Renal pelvis (tissue), 1 donor: ENCODE measurements at regions not wholly inside any gene's neighbourhood (a gene's known extent, or its start where the extent isn't known, plus 50 kb on each side); places are given as distances from the start of the nearest gene placed in this dataset.
"Not testable (repeated sequence)": the region's sequence is repeated elsewhere in the genome, so short reads cannot be mapped to it uniquely, and the experiment has no call there.

ENCODE experiments used
- DNase-seq: peaks from one replicate; pipeline ENCODE4 v3.0.0-alpha.2; 2013

- no peak for DNase-seq
These were observed 191.3 kb downstream of the UBE3A start for GRCh38 chr15:25247407-25248038.

DNA sequence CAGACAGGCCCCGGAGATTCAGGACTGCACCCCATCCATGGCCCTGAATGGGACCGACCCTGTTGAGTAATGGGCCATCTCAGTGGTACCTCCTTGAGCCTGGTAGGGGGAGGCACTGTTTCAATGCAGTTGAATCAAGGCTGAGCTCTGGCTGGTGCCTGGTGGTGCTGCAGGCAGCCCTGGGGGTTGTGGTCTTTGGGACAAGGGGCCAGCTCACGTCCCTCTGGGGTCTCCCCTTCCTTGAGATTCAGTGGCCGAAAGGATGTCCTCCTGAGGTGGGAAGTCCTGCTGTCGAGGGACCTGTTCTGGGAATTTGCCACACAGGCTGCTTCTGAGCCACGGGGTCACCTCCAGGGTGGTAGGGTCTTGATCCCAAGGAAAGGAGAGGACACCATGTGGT, 190.7 kb downstream of the UBE3A start:
- not testable (repeated sequence) for DNase-seq

GRCh38 chr15:25248583-25249235, 190.1 kb downstream of the UBE3A start:
- DNase-seq, result no peak

DNA sequence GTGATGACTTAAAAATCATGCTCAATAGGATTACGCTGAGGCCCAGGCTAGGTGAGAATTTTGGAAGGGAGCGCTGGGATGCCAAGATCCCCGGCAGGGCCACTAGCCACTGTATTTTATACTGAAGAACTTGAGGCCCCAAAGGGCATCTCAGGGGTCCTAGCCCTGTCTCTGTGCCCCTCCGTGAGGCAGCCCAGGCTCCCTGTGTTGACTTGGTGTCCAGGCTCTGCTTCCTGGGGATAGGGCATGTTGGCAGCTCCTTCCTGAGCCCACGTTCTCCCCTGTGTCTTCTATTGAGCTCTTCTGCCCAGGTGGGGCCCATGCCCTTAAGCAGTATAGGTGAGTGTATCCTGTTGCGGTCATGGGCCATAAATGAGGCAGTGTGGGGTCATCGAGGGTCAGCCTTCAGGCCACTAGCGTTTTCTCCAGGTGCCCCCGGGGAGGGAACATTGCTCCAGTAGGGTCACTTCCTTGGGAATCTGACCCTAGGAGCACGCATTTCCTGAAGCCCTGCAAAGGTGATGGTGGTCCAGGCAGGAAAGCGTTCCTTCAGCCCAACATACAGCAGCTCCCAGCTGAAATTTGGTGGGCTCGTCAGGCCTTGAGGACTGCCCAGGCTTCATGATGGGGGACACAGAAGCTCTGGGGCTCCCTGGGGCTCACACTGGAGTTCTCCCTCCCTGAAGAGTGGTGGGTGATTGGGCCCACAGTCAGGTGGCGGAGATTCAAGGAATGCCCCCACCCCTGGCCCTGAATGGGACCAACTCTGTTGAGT, 189.4 kb downstream of the UBE3A start:
- DNase-seq, result no peak

DNA sequence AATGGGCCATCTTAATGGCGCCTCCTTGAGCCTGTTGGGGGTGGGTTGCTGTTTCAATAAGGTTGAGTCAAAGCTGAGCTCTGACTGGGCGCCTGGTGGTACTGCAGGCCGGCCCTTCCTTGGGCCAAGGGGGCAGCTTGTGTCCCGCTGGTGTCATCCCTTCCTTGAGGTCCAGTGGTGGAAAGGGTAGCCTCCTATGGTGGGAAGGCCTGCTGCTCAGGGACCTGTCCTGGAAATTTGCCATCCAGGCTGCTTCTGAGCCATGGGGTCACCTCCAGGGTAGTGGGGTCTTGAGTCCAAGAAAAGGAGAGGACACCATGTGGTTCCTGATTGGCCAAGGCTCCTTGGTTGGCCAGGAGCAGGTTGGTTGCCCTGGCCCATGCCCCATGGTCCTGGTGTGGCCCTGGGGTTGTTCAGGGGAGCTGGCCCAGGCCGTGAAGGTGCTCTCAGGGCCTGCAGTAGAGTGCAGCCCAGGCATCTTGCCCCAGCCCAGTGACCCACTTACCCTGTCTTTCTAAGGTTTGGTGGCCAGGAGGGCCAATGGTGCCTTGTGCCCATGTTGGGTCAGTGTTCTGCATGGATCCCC, 188.7 kb downstream of the UBE3A start:
- DNase-seq, result no peak

GRCh38 chr15:25250906-25251622, 187.8 kb downstream of the UBE3A start:
- no peak for DNase-seq

- no peak for DNase-seq
These were observed 187.0 kb downstream of the UBE3A start for GRCh38 chr15:25251700-25252390.

GRCh38 chr15:25253048-25253973, 185.5 kb downstream of the UBE3A start:
- not testable (repeated sequence) for DNase-seq

- DNase-seq, result no peak
These were observed 170.7 kb downstream of the UBE3A start for GRCh38 chr15:25268166-25268565.
